ENCODE measurements at regions not wholly inside any gene's neighbourhood (a gene's known extent, or its start where the extent isn't known, plus 50 kb on each side); places are given as distances from the start of the nearest gene placed in this dataset.

DNA sequence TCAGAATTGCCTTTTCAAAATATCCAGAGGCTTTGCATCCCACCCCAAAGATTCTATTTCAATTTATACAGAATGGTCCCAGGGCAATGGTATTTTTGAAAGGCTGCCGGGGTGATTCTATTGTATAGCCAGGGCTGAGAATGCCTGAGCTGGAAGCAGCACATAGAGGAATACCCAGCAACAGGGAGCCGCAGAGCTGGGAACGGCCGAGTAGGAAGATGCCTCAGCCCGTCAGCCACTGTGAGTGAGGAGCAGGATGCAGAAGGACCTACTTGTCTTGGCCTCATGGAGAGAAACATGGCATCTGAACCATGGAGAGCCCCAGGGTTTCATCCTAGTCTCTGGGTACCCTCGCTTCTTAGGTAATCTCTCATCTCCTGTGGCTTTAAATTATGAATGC, 170.8 kb upstream of the FHL2 start:
- no peak overlapping the region for H3K4me3 ChIP-seq (ENCODE audit: low read depth, low read length)
- intact Hi-C loops (cut with micrococcal nuclease; ENCODE audit: unreplicated experiment), result no loop called here
- no TSS peak for BruUV-seq (replicated peaks)
- Mint-ChIP-seq H3K4me3 (ENCODE audit: unreplicated experiment) (no peak overlapping the region), H3K4me1 (ENCODE audit: low read depth, unreplicated experiment) (no peaks in the 10 kb centered on the region), H3K27me3 (ENCODE audit: insufficient read depth, unreplicated experiment) (peaks cover 3% of the 10 kb centered on the region), H3K36me3 (ENCODE audit: insufficient read depth, unreplicated experiment) (no peaks in the 10 kb centered on the region), H3K27ac (ENCODE audit: unreplicated experiment) (no peak overlapping the region), H3K9me3 (ENCODE audit: unreplicated experiment) (no peaks in the 10 kb centered on the region)
- DNase-seq, result no peak
- H3K4me1 ChIP-seq, result 0 out of 2 replicates have a peak, but pooled peaks cover 3% of the 10 kb centered on the region
- H3K36me3 ChIP-seq (ENCODE audit: control insufficient read depth, insufficient read depth, low read length), result no peaks in the 10 kb centered on the region
- H3K9me3 ChIP-seq, result no peaks in the 10 kb centered on the region
- H3K27me3 ChIP-seq (replicated peaks; ENCODE audit: control insufficient read depth, insufficient read depth, low read length), result no peaks in the 10 kb centered on the region
- CTCF ChIA-PET, result interaction anchor here (0.7 kb wide), 1 partner anchor 27 kb away, joined by 7 read pairs; no protein-coding TSS in a partner anchor
- POLR2A ChIA-PET, result no interaction called here
- TF ChIP-seq, protein P1, sequence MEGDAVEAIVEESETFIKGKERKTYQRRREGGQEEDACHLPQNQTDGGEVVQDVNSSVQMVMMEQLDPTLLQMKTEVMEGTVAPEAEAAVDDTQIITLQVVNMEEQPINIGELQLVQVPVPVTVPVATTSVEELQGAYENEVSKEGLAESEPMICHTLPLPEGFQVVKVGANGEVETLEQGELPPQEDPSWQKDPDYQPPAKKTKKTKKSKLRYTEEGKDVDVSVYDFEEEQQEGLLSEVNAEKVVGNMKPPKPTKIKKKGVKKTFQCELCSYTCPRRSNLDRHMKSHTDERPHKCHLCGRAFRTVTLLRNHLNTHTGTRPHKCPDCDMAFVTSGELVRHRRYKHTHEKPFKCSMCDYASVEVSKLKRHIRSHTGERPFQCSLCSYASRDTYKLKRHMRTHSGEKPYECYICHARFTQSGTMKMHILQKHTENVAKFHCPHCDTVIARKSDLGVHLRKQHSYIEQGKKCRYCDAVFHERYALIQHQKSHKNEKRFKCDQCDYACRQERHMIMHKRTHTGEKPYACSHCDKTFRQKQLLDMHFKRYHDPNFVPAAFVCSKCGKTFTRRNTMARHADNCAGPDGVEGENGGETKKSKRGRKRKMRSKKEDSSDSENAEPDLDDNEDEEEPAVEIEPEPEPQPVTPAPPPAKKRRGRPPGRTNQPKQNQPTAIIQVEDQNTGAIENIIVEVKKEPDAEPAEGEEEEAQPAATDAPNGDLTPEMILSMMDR (IDR thresholded peaks at IDR 0.05; ENCODE audit: insufficient read depth in 1 of 2, low read depth in 1 of 2, low read length in 1 of 2, severe bottlenecking in 1 of 2, unreplicated experiment in 1 of 2), result no peak

DNA sequence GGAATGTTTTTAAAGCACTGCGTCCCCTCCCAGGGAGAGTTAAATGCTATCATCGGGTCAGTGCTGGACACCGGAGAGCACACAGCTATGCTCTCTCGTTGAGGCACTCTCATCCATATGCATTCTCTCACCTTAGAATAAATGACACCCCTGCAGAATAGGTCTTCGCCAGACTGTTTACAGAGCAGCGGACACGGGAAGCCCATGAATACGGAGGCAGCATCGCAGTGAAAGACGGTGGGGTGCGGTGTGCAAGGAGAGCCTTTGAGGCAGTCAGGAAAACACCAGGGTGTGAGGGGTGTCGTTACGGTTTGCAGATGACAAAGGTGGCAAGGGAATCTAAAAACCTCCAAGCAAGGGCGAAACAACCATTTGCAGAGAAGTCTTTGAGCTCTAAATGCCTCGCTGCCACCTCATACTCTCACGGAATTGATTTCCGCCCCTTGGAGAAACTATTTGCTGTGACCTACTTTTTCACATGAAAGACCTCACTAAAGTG, 169.2 kb upstream of the FHL2 start:
- Histone ChIP-seq H3K4me3 (ENCODE audit: low read depth, low read length) (no peak overlapping the region), H3K4me1 (0 out of 2 replicates have a peak, but pooled peaks cover 3% of the 10 kb centered on the region), H3K27me3 (replicated peaks; ENCODE audit: control insufficient read depth, insufficient read depth, low read length) (no peaks in the 10 kb centered on the region), H3K36me3 (ENCODE audit: control insufficient read depth, insufficient read depth, low read length) (no peaks in the 10 kb centered on the region), H3K9me3 (no peaks in the 10 kb centered on the region)
- peaks cover 3% of the 10 kb centered on the region for H3K27me3 Mint-ChIP-seq (ENCODE audit: insufficient read depth, unreplicated experiment)
- H3K27ac Mint-ChIP-seq (ENCODE audit: unreplicated experiment), result no peak overlapping the region
- BruUV-seq (replicated peaks), result no TSS peak
- no peak for DNase-seq
- H3K9me3 Mint-ChIP-seq (ENCODE audit: unreplicated experiment), result no peaks in the 10 kb centered on the region
- TF ChIP-seq, protein P1 (IDR thresholded peaks at IDR 0.05; ENCODE audit: insufficient read depth in 1 of 2, low read depth in 1 of 2, low read length in 1 of 2, severe bottlenecking in 1 of 2, unreplicated experiment in 1 of 2), result no peak
- H3K4me3 Mint-ChIP-seq (ENCODE audit: unreplicated experiment), result no peak overlapping the region
- H3K36me3 Mint-ChIP-seq (ENCODE audit: insufficient read depth, unreplicated experiment), result no peaks in the 10 kb centered on the region
- H3K4me1 Mint-ChIP-seq (ENCODE audit: low read depth, unreplicated experiment), result no peaks in the 10 kb centered on the region
- ChIA-PET POLR2A (no interaction called here), CTCF (no interaction called here)
- intact Hi-C loops (cut with micrococcal nuclease; ENCODE audit: unreplicated experiment), result no loop called here

GRCh38 chr2:105563000-105563719, 164.3 kb upstream of the FHL2 start:
- H3K36me3 Mint-ChIP-seq (ENCODE audit: insufficient read depth, unreplicated experiment), result no peaks in the 10 kb centered on the region
- no peak overlapping the region for H3K4me3 Mint-ChIP-seq (ENCODE audit: unreplicated experiment)
- peaks cover 8% of the 10 kb centered on the region for H3K27me3 Mint-ChIP-seq (ENCODE audit: insufficient read depth, unreplicated experiment)
- no peak overlapping the region for H3K27ac Mint-ChIP-seq (ENCODE audit: unreplicated experiment)
- intact Hi-C loops (cut with micrococcal nuclease; ENCODE audit: unreplicated experiment), result no loop called here
- ChIA-PET POLR2A (no interaction called here), CTCF (interaction anchor here (0.7 to 1.3 kb wide), 2 partner anchors 14 to 42 kb away, joined by 3 read pairs; no protein-coding TSS in a partner anchor)
- no peaks in the 10 kb centered on the region for H3K9me3 Mint-ChIP-seq (ENCODE audit: unreplicated experiment)
- Histone ChIP-seq H3K36me3 (ENCODE audit: control insufficient read depth, insufficient read depth, low read length) (no peaks in the 10 kb centered on the region), H3K27me3 (replicated peaks; ENCODE audit: control insufficient read depth, insufficient read depth, low read length) (no peaks in the 10 kb centered on the region; the same call in 1 of the 2 replicates), H3K9me3 (no peaks in the 10 kb centered on the region), H3K4me3 (ENCODE audit: low read depth, low read length) (no peak overlapping the region), H3K4me1 (0 out of 2 replicates have a peak, but pooled peaks cover 3% of the 10 kb centered on the region)
- DNase-seq, result no peak
- TF ChIP-seq, protein P1 (IDR thresholded peaks at IDR 0.05; ENCODE audit: insufficient read depth in 1 of 2, low read depth in 1 of 2, low read length in 1 of 2, severe bottlenecking in 1 of 2, unreplicated experiment in 1 of 2), result no peak
- H3K4me1 Mint-ChIP-seq (ENCODE audit: low read depth, unreplicated experiment), result no peaks in the 10 kb centered on the region
- BruUV-seq (replicated peaks), result no TSS peak
